GM21825 (cell line): ENCODE measurements at regions not wholly inside any gene's neighbourhood (a gene's known extent, or its start where the extent isn't known, plus 50 kb on each side); places are given as distances from the start of the nearest gene placed in this dataset.
"Not testable (repeated sequence)": the region's sequence is repeated elsewhere in the genome, so short reads cannot be mapped to it uniquely, and the experiment has no call there.

Experiments used
- ATAC-seq: cut with Tn5 transposase; IDR thresholded peaks from one replicate; pipeline ENCODE4 v1.9.1; 2021; ENCODE audit warnings: mild to moderate bottlenecking, moderate library complexity; ENCODE audit not compliant: unreplicated experiment

DNA sequence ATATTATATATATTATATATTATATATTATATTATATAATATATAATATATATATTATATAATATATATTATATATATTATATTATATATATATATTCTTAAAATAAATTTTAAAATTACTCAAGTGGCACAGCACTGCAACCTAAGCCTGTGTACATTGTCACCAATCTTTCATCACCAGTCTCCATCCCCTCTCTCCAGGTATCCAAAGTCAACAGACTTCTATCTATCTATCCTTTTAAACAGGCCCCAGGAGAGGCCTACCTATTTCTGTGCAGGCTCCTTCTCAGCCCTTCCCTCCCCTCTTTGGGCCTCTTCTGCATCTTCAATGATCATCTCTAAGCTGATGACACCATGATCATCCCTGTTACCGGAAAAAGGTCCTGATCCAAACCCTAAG is 111.7 kb downstream of the RHOU start:
- no peak for ATAC-seq

DNA sequence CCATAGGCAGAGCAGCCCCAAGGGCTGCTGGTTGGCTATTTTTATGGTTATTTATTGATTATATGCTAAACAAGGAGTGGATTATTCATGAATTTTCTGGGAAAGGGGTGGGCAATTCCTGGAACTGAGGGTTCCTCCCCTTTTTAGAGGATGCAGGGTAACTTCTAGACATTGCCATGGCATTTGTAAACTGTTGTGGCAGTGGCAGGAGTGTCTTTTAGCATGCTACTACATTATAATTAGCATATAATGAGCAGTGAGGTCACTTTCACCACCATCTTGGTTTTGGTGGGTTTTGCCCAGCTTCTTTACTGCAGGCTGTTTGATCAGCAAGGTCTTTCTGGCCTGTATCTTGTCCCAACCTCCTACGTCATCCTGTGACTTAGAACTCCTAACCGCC is 112.2 kb downstream of the RHOU start:
- not testable (repeated sequence) for ATAC-seq

DNA sequence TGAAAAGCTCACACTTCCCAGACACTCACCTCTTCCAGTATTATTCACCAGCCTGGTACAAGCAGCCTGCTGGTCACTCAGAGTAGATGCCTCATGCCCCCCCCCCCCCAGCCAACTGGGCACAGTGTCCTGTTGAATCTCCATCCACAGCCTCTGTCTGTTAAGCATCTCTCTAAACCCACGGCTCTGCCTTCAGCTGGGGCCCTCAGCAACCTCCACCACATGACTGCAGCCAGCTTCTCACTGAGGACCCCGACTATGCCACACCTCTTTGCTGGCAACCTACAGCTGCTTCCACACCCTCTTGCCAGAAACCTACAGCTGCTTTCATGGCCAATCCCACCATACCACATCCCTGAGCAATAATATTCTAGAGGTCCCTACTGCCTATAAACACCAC is 113.1 kb downstream of the RHOU start:
- ATAC-seq, result no peak

DNA sequence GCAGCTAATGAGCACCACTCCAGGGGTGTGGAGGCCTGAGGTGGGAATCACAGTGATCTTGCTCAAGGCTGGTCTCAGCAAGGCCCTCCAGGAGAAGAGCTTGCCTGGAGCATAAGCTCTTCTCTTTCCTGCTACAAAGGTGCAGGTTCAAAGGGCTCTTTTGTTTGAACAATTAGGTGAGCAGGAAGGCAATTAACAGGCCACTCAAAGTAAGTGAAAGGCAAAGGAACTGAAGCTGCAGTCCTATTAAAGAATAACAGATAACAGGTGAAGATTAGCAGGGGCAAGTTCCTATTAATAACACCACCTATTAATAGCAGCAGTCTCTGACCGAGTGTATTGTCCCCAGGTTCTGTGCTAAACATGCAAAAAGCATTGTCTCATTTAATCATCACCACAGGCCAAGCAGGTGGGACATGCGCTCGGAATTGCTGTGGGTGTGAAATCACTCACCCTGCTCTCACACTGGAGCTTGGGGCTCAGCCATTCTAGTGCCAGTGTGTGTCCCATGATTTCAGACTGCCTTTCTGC is 113.8 kb downstream of the RHOU start:
- peak; percentile 77 for ATAC-seq

DNA sequence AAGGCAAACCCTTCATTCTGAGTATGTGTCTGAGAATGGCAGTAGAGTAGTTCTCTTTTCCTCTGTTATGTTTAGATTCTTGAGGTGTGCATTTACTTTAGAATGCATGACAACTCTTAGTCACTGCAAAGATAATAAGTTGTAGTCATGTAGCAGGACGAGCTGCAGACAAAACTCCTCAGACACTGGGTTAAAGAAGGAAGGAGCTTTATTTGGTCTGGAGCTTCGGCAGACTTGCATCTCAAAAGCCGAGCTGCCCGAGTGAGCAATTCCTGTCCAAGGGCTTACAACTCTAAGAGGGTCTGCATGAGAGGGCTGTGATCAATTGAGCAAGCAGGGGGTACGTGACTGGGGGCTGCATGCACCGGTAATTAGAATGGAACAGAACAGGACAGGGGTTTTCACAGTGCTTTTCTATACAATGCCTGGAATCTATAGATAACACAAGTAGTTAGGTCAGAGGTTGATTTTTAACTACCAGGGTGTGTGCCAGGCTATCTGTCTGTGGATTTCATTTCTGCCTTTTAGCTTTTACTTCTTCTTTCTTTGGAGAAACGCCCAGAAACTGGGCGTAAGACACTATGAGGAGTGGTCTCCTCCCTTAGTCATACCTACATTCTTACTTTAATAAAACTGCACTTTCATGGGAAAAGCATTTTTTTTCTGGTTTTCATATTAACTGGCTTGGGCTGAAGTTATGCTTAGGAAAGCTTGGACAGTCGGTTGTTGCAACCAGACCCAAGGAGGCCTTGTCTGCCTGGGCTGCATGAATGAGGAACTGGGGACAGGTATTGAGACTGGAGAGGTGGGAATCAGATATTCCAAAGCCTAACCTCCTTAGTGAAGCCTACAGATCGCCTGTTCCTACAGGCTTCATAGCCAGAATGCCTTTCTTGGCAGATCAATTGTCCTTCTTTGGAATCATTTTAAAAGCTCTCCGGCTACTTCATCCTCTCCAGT is 115.1 kb downstream of the RHOU start:
- ATAC-seq, result no peak

DNA sequence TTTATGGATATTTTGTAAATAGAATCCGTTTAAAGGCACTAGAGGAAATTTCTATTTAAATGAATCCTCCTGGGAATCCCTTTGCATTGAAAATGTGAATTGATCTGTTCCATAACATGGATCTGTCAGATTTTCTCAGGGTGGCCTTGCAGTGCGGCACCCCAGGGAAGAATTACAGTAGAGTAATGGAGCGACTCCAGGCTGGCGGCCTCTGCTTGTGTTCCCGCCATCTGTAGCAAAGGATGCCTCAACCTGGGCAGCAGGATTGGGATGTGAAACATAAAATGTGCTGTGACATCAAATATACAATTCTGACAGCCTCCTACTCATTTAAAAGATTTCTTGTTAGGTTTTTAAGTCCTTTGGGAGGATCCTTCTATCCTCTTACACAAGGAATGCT is 115.9 kb downstream of the RHOU start:
- ATAC-seq, result no peak

DNA sequence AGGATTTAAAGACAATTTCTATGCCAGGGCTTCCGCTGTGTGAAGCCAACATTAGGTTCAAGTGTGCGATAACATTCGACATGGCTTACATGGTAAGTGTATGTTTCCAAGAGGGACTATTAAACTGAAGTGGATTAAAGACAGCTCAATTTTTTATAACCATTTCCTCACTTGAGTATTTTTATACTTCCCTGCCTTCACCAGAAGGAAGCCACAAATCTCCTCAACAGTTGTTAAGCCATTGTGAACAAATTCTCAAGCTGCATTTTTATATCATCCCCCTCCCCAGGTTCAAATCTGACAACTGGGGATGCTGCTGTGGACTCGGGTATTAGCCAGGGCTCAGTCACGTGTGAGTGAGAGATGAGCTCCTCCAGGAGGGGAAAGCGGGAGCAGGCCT is 116.3 kb downstream of the RHOU start:
- ATAC-seq, result no peak

DNA sequence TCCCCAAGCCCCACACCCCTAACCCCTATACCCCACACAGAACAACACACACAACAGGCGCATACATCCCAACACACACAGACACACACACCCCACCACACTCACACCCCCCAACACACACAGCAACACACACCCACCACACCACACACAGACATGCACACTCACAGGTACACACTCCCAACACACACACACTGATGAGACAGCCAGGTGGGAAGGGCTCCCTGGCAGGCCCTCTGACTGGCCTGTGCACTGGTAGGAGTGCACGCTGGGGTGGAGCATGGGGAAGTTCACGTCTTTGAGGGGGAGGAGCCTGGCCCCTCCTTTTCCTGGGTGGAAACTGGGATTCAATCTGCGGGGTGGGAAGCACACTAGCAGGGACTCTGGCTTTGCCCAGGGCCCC is 116.7 kb downstream of the RHOU start:
- ATAC-seq, result no peak

DNA sequence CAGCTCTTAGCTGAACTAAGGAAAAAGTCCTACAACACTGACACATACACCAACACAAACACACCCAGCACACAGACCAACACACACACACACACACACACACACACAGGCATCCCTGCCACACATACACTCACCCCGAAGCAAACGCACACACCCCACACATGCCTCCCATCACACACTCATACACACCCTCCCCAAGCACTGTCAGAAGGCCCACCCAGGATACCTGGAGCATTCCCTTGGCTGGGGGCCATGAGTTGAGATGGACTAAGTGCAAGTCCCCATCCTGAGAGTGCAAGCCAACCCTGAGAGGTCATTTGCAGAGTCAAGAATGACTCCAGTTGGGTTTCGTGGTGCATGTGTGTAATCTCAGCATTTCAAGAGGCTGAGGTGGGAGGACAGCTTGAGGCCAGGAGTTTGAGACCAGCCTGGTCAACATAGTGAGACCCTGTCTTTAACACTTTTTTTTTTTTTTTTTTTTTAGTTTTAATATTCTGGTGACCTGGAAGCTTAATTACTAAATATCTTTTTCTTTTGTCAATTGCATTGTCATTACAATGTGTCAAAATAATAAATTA is 117.3 kb downstream of the RHOU start:
- no peak for ATAC-seq

DNA sequence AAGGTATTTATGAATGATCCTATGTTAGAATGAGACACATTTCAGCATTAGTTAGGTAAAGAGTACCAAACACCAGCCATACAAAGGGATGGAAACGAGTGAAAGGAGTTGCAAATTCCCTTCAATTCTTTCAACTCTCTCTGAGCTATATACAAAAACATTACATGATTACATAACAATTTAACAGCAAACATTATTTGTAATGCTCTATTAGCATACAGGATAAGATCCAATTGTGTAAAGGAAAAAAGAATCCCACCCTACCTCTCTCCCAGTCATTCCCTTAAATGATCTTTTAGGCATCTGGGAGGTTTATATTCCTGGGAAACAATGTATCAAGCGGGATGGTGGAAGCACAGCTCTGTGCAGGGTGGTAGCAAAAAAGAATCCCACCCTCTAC is 117.9 kb downstream of the RHOU start:
- ATAC-seq, result no peak

DNA sequence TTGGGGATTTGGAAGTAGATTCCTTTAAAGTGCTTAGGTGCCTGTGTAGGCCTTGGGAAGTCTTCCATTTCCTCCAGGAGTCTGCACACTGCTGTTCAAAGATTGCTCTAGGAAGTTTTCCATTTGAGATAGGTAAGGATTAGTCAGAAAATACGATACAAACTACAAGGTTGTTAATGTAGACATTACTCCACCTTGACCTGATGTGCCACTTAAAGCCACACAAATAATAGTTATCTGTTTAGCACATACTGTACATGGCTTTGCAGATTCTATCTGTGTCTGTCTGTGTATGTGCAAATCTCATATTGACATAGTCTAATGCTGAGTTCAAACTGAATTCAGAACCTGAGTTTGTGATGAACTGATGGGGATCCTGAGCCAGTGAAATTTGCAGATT is 118.4 kb downstream of the RHOU start:
- no peak for ATAC-seq

DNA sequence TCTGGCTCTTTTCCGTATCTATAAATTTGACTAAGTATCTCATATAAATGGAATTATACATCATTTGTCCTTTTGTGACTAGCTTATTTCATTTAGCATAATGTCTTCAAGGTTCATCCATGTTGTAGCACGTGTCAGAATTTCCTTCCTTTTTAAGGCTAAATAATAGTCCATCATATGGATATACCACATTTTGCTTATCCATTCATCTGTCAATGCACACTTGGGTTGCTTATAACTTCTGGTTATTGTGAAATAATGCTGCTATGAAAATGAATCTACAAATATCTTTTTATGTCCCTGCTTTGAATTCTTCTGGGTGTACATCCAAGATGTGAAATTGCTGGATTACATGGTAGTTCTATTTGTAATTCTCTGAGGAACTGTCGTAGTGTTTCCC is 119.6 kb downstream of the RHOU start:
- no peak for ATAC-seq

DNA sequence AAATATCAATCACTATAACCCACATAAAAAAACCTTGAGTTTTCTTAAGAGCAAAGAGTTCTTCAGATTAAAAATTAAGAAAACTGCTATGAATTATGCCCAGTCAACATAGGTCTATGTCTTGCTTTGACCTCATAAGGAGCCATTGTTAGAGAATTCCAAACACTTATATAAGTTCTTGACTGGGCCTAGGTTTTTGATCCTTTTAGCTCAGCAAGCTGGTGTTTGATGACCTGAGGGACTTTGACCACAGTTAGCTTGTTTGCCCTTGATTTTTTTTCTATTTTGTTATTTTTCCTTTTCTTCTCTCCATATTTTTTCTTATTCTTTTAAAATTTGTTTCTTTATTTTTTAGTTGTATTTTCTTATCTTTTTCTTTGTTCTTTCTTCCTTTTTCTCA is 122.3 kb downstream of the RHOU start:
- ATAC-seq, result no peak

DNA sequence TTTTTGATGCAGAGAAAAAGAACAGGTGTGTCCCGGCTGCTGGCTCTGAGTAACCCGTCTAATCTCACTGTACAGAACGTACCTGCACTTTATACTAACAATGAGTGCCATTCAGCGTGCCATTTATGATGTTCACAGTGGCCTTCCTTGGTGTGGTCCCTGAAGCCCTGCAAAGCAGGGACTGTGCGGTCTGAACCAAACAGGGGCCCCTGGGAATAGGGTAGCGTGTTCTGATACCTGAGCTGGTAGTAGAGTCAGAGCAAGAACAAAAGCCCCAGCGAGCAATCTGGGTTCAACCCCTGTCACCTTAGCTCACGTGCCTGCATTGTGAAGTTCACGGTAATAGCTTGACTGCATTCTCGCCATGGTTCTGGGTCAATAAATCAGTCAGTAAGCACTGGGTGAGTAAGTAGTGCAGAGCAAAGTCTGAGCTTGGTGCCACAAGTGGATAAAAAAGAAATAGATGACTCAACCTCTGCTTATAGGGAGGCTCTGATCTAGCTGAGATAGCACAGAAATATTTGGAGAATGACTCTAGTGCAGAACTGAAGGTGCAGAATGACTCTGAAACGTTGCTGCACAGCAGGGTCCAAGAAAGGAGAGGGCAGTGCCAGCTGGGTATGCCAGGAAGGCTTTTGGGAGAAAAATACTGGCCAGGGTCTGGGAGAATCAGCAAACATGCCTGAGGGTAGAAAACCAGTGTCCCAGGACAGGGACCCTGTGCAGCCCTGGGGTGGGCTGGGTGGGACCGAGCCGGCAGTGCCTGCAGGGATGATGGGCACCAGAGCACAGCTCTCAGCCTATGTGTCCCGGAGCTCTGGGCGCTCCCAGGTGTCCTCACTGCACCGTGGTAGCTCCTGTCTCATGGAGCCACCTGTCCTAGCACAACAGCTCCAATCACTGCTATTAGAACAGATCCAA is 125.9 kb downstream of the RHOU start:
- peak; percentile 61 for ATAC-seq

DNA sequence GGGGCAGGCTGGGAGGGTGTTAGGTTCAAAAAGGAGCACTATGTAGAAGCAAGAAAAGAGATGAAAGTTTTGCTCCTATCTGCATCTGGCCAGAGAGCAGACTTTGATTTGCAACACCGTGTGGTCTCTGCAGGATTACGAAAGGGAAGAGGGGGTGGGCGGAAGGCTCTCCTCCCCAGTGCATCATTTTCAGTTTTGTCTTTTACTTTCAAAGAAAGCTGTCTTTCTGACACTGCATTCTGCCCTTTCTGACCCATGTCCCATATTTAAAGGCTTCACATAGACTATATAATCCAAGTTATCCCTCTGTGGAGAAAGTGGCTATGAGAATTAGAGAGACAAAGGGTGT is 126.5 kb downstream of the RHOU start:
- no peak for ATAC-seq

DNA sequence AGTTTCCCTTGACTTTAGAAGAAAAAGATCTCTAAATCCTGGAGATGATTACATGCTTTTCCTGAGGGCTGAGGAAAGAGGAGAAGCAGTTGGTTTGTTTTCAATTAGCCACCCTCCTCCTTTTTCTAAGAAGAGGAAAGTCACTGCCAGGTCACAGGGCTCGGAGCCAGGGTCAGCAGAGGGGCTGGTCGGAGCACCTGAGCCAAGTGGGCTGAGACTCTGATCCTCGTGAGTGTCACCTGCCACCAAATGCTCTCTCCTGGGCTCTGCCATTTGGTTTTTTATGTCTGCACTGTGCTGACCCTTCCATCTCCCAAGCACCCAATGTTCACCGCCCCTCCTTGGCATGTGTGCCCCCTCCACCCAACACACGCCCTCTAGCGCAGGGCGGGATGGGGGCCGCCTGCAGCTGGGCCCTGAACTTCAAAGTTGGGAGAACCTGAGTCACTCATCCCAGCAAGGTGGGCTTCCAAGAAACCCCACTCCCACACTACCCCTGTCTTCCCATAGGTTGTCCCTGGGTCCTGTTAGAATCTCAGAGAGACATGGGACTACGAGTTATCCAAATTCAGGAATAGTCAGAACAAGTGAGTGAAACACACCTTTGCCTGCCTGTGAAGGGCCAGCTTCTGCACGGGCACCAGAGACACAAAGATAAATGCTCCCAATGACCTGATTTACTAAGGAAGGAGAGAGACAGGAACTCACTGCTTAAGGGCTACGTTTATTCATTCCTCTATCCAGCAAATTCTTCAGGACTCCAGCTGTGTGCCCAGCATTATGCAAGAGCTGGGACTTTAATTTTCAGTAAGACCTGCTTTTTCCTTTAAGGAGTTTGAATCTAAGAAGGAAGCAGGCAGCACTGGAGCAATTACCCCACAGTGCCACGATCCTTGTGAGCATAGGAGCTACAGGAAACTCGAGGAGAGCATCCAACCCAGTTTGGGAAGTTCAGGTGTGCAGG is 127.5 kb downstream of the RHOU start:
- no peak for ATAC-seq

DNA sequence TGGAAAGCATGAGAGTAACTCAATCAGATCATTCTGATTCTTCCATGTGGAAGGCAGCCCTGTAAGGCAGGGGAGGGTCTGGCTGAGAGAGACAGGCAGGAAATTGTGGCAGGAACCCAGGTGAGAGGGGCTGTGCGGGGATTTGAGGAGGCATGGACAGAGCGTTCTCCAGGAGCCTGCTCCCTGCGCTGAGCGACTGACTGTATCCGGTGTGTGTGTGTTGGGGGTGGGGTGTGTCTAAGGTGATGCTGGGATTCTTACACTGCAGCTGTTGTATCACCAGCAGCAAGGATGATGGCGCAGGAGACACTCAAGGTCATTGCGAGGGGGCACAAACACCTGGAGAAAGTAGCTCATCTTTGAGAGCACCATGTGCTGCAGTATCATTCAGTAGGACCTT is 128.5 kb downstream of the RHOU start:
- ATAC-seq, result no peak

DNA sequence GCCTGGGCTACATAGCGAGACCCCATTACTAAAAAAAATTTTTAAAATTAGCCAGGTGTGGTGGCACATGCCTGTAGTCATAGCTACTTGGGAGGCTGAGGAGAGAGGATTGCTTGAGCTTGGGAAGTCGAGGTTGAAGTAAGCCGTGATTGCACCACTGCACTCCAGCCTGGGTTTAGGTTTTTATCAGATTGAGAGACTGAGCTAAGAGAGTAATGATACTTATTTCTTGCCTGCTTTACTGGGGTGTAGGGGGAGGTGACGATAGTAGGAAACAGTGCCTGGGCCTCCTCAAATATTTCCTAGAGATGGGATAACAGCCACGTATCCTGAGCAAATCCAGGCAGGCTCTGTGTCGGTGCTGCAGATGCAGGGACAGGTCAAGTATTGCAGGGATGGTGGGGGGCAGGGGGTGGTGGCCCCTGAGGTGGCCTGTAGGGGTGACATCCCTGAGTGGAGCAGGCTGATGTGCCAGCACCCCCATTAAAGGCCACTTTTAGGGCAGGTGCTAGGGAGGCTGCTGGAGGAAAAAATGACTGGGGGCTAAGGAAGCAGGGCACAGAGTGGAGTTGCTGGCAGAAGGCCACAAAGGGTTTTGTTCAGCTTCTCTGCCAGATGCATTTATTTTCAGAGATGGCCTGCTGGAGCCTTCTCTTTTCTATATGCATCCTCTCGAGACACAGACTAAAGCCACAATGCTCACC is 130.5 kb downstream of the RHOU start:
- no peak for ATAC-seq

DNA sequence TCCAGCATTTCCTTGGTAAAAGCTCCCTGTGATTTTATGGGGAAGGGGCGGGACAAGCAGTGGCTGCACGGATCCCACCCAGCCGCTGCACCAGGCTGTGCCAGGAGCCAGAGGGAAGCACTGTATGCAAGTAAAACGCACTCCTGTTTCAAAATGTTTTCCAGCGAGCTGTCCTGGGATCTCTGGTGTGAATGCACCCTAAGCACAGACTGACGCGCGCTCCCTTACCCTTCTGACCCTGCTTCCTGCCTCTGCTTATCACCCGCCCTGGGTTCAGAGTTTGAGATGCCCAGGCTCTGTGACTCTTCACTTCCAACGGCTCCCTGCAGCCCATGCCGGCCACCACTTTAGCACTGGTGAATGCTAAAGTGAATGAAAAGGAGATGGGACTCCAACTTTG is 131.2 kb downstream of the RHOU start:
- no peak for ATAC-seq
